Spinal cord (tissue), 9 donors: ENCODE measurements at regions not wholly inside any gene's neighbourhood (a gene's known extent, or its start where the extent isn't known, plus 50 kb on each side); places are given as distances from the start of the nearest gene placed in this dataset.

Experiments used
- DNase-seq, 6 donors: peaks; one replicate each; pipeline versions ENCODE4 v3.0.0 to v3.0.0-alpha.2; 2013 to 2015; ENCODE audit warnings: low spot score in 6 of 6, low read depth in 4 of 6
- H3K27ac ChIP-seq: one replicate; pipeline ENCODE4 v1.5.1; 2013; ENCODE audit warnings: low read depth, low read length, control low read depth
- H3K27me3 ChIP-seq: one replicate; pipeline ENCODE4 v1.6.1; 2013; ENCODE audit warnings: low read length; ENCODE audit not compliant: control insufficient read depth, insufficient read depth
- H3K36me3 ChIP-seq: one replicate; pipeline ENCODE4 v1.6.1; 2013; ENCODE audit warnings: low read length; ENCODE audit not compliant: control insufficient read depth, insufficient read depth
- H3K4me1 ChIP-seq: one replicate; pipeline ENCODE4 v1.6.1; 2013; ENCODE audit warnings: low read length; ENCODE audit not compliant: control insufficient read depth, insufficient read depth
- H3K4me3 ChIP-seq: one replicate; pipeline ENCODE4 v1.5.1; 2013; ENCODE audit warnings: low read depth, low read length, control low read depth
- H3K9me3 ChIP-seq: one replicate; pipeline ENCODE4 v1.6.1; 2013; ENCODE audit warnings: low read length; ENCODE audit not compliant: control insufficient read depth, insufficient read depth
- WGBS: methylation state at CpG from one replicate; pipeline ENCODE4 v1.1.5; 2013; ENCODE audit warnings: missing lambda C conversion rate; ENCODE audit not compliant: insufficient coverage; 5-methylcytosine and 5-hydroxymethylcytosine counted together
- donor health status: healthy.

- peak in 3 of 6 donors; percentile 11 to 86 (median 34) for DNase-seq
- H3K4me1 ChIP-seq, result no peaks in the 10 kb centered on the region
- H3K4me3 ChIP-seq, result no peak overlapping the region
- WGBS, result 44% methylated on average over 2 of the region's 7 CpGs
- H3K9me3 ChIP-seq, result no peaks in the 10 kb centered on the region
- H3K36me3 ChIP-seq, result no peaks in the 10 kb centered on the region
- no peak overlapping the region for H3K27ac ChIP-seq
- no peaks in the 10 kb centered on the region for H3K27me3 ChIP-seq
These were observed 90.7 kb upstream of the IGFBP7 start for GRCh38 chr4:57200799-57201327.

GRCh38 chr4:57199267-57199666, 89.1 kb upstream of the IGFBP7 start:
- Histone ChIP-seq H3K9me3 (no peaks in the 10 kb centered on the region), H3K27ac (no peak overlapping the region), H3K36me3 (no peaks in the 10 kb centered on the region), H3K4me3 (no peak overlapping the region), H3K27me3 (no peaks in the 10 kb centered on the region), H3K4me1 (peaks cover 5% of the 10 kb centered on the region)
- WGBS, result 93% methylated on average over 2 of the region's 5 CpGs
- DNase-seq, result no peak

GRCh38 chr4:57195622-57196021, 85.4 kb upstream of the IGFBP7 start:
- Histone ChIP-seq H3K36me3 (no peaks in the 10 kb centered on the region), H3K9me3 (no peaks in the 10 kb centered on the region), H3K4me1 (peaks cover 14% of the 10 kb centered on the region), H3K4me3 (no peak overlapping the region), H3K27me3 (no peaks in the 10 kb centered on the region), H3K27ac (no peak overlapping the region)
- DNase-seq, result no peak
- 68% methylated on average over 21 of the region's 30 CpGs for WGBS

GRCh38 chr4:57194068-57194611, 84.0 kb upstream of the IGFBP7 start:
- 23% methylated on average over 10 of the region's 20 CpGs for WGBS
- Histone ChIP-seq H3K27ac (peak overlapping the region; percentile 57), H3K4me3 (no peak overlapping the region), H3K27me3 (peaks cover 3% of the 10 kb centered on the region), H3K4me1 (peaks cover 14% of the 10 kb centered on the region), H3K36me3 (no peaks in the 10 kb centered on the region), H3K9me3 (no peaks in the 10 kb centered on the region)
- peak in 2 of 6 donors; percentile 55 to 78 for DNase-seq

GRCh38 chr4:57193209-57193810, 83.1 kb upstream of the IGFBP7 start:
- no peaks in the 10 kb centered on the region for H3K36me3 ChIP-seq
- H3K27me3 ChIP-seq, result peaks cover 3% of the 10 kb centered on the region
- H3K4me1 ChIP-seq, result peaks cover 14% of the 10 kb centered on the region
- WGBS, result no CpG with 5 or more reads among the region's 3 CpGs
- H3K9me3 ChIP-seq, result no peaks in the 10 kb centered on the region
- H3K4me3 ChIP-seq, result no peak overlapping the region
- H3K27ac ChIP-seq, result no peak overlapping the region
- DNase-seq, result peak in 2 of 6 donors; percentile 34 to 37

GRCh38 chr4:57191523-57192034, 81.4 kb upstream of the IGFBP7 start:
- peak in 2 of 6 donors; percentile 82 to 86 for DNase-seq
- no CpG with 5 or more reads among the region's 1 CpG for WGBS

GRCh38 chr4:57190601-57191481, 80.7 kb upstream of the IGFBP7 start:
- Histone ChIP-seq H3K4me1 (peaks cover 14% of the 10 kb centered on the region), H3K9me3 (no peaks in the 10 kb centered on the region), H3K27me3 (peaks cover 3% of the 10 kb centered on the region), H3K27ac (no peak overlapping the region), H3K36me3 (no peaks in the 10 kb centered on the region), H3K4me3 (no peak overlapping the region)
- 34% methylated on average over 7 of the region's 12 CpGs for WGBS
- DNase-seq, result peak in 2 of 6 donors; percentile 38 to 76

More at GRCh38 chr4:57191523-57192034, 81.4 kb upstream of the IGFBP7 start:
- Histone ChIP-seq H3K27ac (no peak overlapping the region), H3K36me3 (no peaks in the 10 kb centered on the region), H3K4me3 (no peak overlapping the region), H3K4me1 (peaks cover 14% of the 10 kb centered on the region), H3K9me3 (no peaks in the 10 kb centered on the region), H3K27me3 (peaks cover 3% of the 10 kb centered on the region)

- H3K27ac ChIP-seq, result no peak overlapping the region
- peaks cover 3% of the 10 kb centered on the region for H3K9me3 ChIP-seq
- no peak for DNase-seq
- peaks cover 6% of the 10 kb centered on the region for H3K27me3 ChIP-seq
- no peak overlapping the region for H3K4me3 ChIP-seq
- WGBS, result 40% methylated on average over 1 of the region's 4 CpGs
- H3K4me1 ChIP-seq, result peaks cover 8% of the 10 kb centered on the region
- H3K36me3 ChIP-seq, result no peaks in the 10 kb centered on the region
These were observed 77.1 kb upstream of the IGFBP7 start for GRCh38 chr4:57187246-57187645.

GRCh38 chr4:57184378-57185029, 74.3 kb upstream of the IGFBP7 start:
- no peak overlapping the region for H3K27ac ChIP-seq
- peaks cover 6% of the 10 kb centered on the region for H3K27me3 ChIP-seq
- H3K36me3 ChIP-seq, result no peaks in the 10 kb centered on the region
- H3K4me1 ChIP-seq, result peaks cover 8% of the 10 kb centered on the region
- DNase-seq, result peak in 2 of 6 donors; percentile 59 to 62
- H3K4me3 ChIP-seq, result no peak overlapping the region
- H3K9me3 ChIP-seq, result peaks cover 3% of the 10 kb centered on the region
- 60% methylated on average over 13 of the region's 18 CpGs for WGBS
